ENCODE measurements at regions not wholly inside any gene's neighbourhood (a gene's known extent, or its start where the extent isn't known, plus 50 kb on each side); places are given as distances from the start of the nearest gene placed in this dataset.

DNA sequence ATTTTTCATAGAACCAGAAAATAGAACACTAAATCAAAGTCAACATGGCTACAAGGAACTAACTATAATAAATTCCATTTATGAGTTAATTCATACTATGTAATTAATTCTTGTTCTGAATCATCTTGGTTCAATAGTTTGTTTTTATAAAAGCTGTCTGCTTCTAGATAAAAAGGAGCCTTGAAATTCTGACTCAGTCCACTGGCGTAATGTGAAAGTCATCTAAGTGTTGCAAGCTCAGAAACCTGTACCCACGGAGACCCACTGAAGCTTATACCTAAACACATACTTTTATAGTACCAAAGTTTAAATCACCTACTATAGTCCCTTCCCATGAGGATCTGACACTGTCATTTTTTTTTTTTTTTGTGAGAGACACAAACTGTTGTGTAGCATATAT is 489.4 kb downstream of the SEMA3D start:
- TF ChIP-seq ZNF8 (CRISPR knock-in tag; IDR thresholded peaks at IDR 0.05) (no peak), ESRRG (CRISPR knock-in tag; IDR thresholded peaks at IDR 0.05) (no peak), TOX (CRISPR knock-in tag; IDR thresholded peaks at IDR 0.05; ENCODE audit: borderline replicate concordance) (no peak), SNAI2 (CRISPR knock-in tag; IDR thresholded peaks at IDR 0.05) (no peak), OSR1 (CRISPR knock-in tag; IDR thresholded peaks at IDR 0.05) (no peak), ARNTL (CRISPR knock-in tag; IDR thresholded peaks at IDR 0.05; ENCODE audit: borderline replicate concordance, low read depth) (no peak), RARB (CRISPR knock-in tag; IDR thresholded peaks at IDR 0.05) (no peak), ZC3H10 (CRISPR knock-in tag; IDR thresholded peaks at IDR 0.05) (no peak), TCF4 (CRISPR knock-in tag; IDR thresholded peaks at IDR 0.05; ENCODE audit: borderline replicate concordance) (no peak)
- TF ChIP-seq, protein P1, sequence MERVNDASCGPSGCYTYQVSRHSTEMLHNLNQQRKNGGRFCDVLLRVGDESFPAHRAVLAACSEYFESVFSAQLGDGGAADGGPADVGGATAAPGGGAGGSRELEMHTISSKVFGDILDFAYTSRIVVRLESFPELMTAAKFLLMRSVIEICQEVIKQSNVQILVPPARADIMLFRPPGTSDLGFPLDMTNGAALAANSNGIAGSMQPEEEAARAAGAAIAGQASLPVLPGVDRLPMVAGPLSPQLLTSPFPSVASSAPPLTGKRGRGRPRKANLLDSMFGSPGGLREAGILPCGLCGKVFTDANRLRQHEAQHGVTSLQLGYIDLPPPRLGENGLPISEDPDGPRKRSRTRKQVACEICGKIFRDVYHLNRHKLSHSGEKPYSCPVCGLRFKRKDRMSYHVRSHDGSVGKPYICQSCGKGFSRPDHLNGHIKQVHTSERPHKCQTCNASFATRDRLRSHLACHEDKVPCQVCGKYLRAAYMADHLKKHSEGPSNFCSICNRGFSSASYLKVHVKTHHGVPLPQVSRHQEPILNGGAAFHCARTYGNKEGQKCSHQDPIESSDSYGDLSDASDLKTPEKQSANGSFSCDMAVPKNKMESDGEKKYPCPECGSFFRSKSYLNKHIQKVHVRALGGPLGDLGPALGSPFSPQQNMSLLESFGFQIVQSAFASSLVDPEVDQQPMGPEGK (CRISPR knock-in tag; IDR thresholded peaks at IDR 0.05; ENCODE audit: borderline replicate concordance) = no peak
- TF ChIP-seq, protein P2, sequence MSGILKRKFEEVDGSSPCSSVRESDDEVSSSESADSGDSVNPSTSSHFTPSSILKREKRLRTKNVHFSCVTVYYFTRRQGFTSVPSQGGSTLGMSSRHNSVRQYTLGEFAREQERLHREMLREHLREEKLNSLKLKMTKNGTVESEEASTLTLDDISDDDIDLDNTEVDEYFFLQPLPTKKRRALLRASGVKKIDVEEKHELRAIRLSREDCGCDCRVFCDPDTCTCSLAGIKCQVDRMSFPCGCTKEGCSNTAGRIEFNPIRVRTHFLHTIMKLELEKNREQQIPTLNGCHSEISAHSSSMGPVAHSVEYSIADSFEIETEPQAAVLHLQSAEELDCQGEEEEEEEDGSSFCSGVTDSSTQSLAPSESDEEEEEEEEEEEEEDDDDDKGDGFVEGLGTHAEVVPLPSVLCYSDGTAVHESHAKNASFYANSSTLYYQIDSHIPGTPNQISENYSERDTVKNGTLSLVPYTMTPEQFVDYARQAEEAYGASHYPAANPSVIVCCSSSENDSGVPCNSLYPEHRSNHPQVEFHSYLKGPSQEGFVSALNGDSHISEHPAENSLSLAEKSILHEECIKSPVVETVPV (CRISPR knock-in tag; IDR thresholded peaks at IDR 0.05) = no peak
